HepG2 (cell line): ENCODE measurements at regions not wholly inside any gene's neighbourhood (a gene's known extent, or its start where the extent isn't known, plus 50 kb on each side); places are given as distances from the start of the nearest gene placed in this dataset.

Source experiments
- ATAC-seq: fragments of 200-7000 bp; cut with Tn5 transposase; 3 replicates; pipeline ENCODE4 v1.9.1; 2020; ENCODE audit warnings: mild to moderate bottlenecking, moderate library complexity
- BruUV-seq: library from RNA; stranded (reverse); fragments of 400-500 nt; replicated peaks from 2 replicates; lab custom pipeline; 2021; lab: Mats Ljungman, UMichigan
- CTCF ChIA-PET: fragments of 300-600 bp; formaldehyde crosslinking; extraction: SDS; loops from one replicate; lab custom pipeline; 2021; ENCODE audit warnings: low total read pairs, inconsistent platforms, low intra/inter-chr PET ratio; lab: Yijun Ruan, JAX
- POLR2A ChIA-PET: fragments of 350-600 bp; sonication (Branson Sonifier 250); formaldehyde crosslinking; loops from one replicate; lab custom pipeline; 2020; ENCODE audit warnings: antibody characterized with exemption, inconsistent platforms; lab: Yijun Ruan, JAX
- DNase-seq: peaks from one replicate; pipeline ENCODE4 v3.0.0-alpha.2; 2015; ENCODE audit warnings: low spot score
- FAIRE-seq: peaks from 3 replicates; lab custom pipeline; 2011; peaks lifted over from hg19 to GRCh38; lab: Jason Lieb, UNC
- H2AFZ ChIP-seq: one replicate; pipeline ENCODE4 v1.6.1; 2011; ENCODE audit warnings: low read length, inconsistent platforms
- H3K27ac ChIP-seq: fragments of 300-600 bp; 3 replicates; pipeline ENCODE4 v1.8.0; 2011; ENCODE audit warnings: mixed run types, mild to moderate bottlenecking, mixed read lengths, low read length, inconsistent platforms; ENCODE audit not compliant: insufficient read depth; ENCODE audit errors: extremely low read length
- H3K27me3 ChIP-seq, 2 experiments: fragments of 200-600 bp in 1 of 2; 2 replicates in 1 of 2; 3 replicates in 1 of 2; pipeline versions ENCODE4 v1.6.0 to v1.8.0; 2011; ENCODE audit warnings: low read length in 2 of 2, mild to moderate bottlenecking in 2 of 2, moderate library complexity in 2 of 2, inconsistent platforms in 1 of 2; ENCODE audit not compliant: insufficient read depth in 2 of 2, control insufficient read depth in 1 of 2
- H3K36me3 ChIP-seq, 2 experiments: fragments of 200-600 bp in 1 of 2; replicated peaks in 1 of 2; 2 replicates in 1 of 2; 3 replicates in 1 of 2; pipeline versions ENCODE4 v1.5.1 to v1.8.0; 2011; ENCODE audit warnings: low read length in 2 of 2, inconsistent platforms in 1 of 2; ENCODE audit not compliant: insufficient read depth in 2 of 2, control insufficient read depth in 1 of 2
- H3K4me1 ChIP-seq: 2 replicates; pipeline ENCODE4 v1.5.1; 2012; ENCODE audit warnings: low read length, inconsistent platforms; ENCODE audit not compliant: insufficient read depth
- H3K4me2 ChIP-seq: 2 replicates; pipeline ENCODE4 v1.6.0; 2011; ENCODE audit warnings: low read depth, low read length, inconsistent platforms
- H3K4me3 ChIP-seq, 3 experiments: fragments of 200-600 bp in 1 of 3; sonication (generic), shearing (Covaris generic) in 1 of 3; replicated peaks in 1 of 3; 2 replicates each; pipeline ENCODE4 v1.5.1; 2011 to 2016; ENCODE audit warnings: low read length in 3 of 3, inconsistent platforms in 2 of 3, low read depth in 2 of 3, mild to moderate bottlenecking in 2 of 3, control low read depth in 1 of 3, mixed read lengths in 1 of 3; ENCODE audit not compliant: insufficient read depth in 1 of 3
- H3K79me2 ChIP-seq: one replicate; pipeline ENCODE4 v1.6.1; 2011; ENCODE audit warnings: low read length, inconsistent platforms; ENCODE audit not compliant: insufficient read depth
- H3K9ac ChIP-seq: 2 replicates; pipeline ENCODE4 v1.6.0; 2011; ENCODE audit warnings: mild to moderate bottlenecking, low read depth, low read length, inconsistent platforms; ENCODE audit not compliant: insufficient read depth
- H3K9me3 ChIP-seq: 2 replicates; pipeline ENCODE4 v1.5.1; 2012; ENCODE audit warnings: mild to moderate bottlenecking, low read length
- H4K20me1 ChIP-seq: 2 replicates; pipeline ENCODE4 v1.6.0; 2011; ENCODE audit warnings: inconsistent platforms, mild to moderate bottlenecking, low read length, moderate library complexity; ENCODE audit not compliant: insufficient read depth
- CREB1 ChIP-seq, 2 experiments: fragments of 450-650 bp in 1 of 2; IDR thresholded peaks; 2 replicates each; pipeline ENCODE4 v1.6.1; 2016 to 2017; ENCODE audit warnings: control low read depth in 1 of 2, mild to moderate bottlenecking in 1 of 2, missing compliant biosample characterization in 1 of 2, missing genetic modification characterization in 1 of 2
- HDAC6 ChIP-seq: fragments of 200-600 bp; sonication (generic); IDR thresholded peaks from 2 replicates; pipeline ENCODE4 v1.7.0; 2017; ENCODE audit warnings: mild to moderate bottlenecking, antibody characterized with exemption, low read length, low read depth
- ISL2 ChIP-seq: sonication (generic); formaldehyde crosslinking; IDR thresholded peaks from 2 replicates; pipeline ENCODE4 v1.5.0; 2020; ENCODE audit warnings: missing genetic modification reagents
- KDM5A ChIP-seq: fragments of 200-600 bp; sonication (generic); IDR thresholded peaks from 2 replicates; pipeline ENCODE4 v1.7.0; 2018; ENCODE audit warnings: antibody characterized with exemption, mild to moderate bottlenecking, low read length, borderline replicate concordance
- MED8 ChIP-seq: sonication (generic); formaldehyde crosslinking; IDR thresholded peaks from 2 replicates; pipeline ENCODE4 v1.8.1; 2023; ENCODE audit warnings: mild to moderate bottlenecking, missing genetic modification reagents; ENCODE audit not compliant: insufficient replicate concordance
- PHF21A ChIP-seq: sonication (generic); formaldehyde crosslinking; IDR thresholded peaks from 2 replicates; pipeline ENCODE4 v1.5.0; 2020; ENCODE audit warnings: mild to moderate bottlenecking, missing genetic modification reagents
- POLR2G ChIP-seq: fragments of 200-400 bp; formaldehyde crosslinking; IDR thresholded peaks from 2 replicates; pipeline ENCODE4 v1.6.1; 2018; ENCODE audit warnings: mild to moderate bottlenecking, low read depth, low read length, moderate library complexity
- RNF2 ChIP-seq: fragments of 450-650 bp; conservative IDR thresholded peaks from 2 replicates; pipeline ENCODE4 v1.6.1; 2016; ENCODE audit warnings: low read depth
- SMC3 ChIP-seq: IDR thresholded peaks from 2 replicates; pipeline ENCODE4 v1.6.1; 2011; ENCODE audit warnings: low read length, improper control_type of control experiment
- TCF7 ChIP-seq: sonication (generic); IDR thresholded peaks from 2 replicates; pipeline ENCODE4 v1.6.1; 2016; ENCODE audit warnings: antibody characterized with exemption, low read depth
- WGBS: methylation state at CpG from one replicate; pipeline ENCODE4 v1.1.6; 2017; ENCODE audit warnings: low lambda C conversion rate; 5-methylcytosine and 5-hydroxymethylcytosine counted together
- in situ Hi-C: cut with HindIII; loops from 2 replicates; pipeline ENCODE4 v1.10.0; 2017; ENCODE audit warnings: low pct_unique_long_range_greater_than_20kb; ENCODE audit not compliant: extremely low pct_ligation_motif_present
- intact Hi-C: fragments of 100-400 bp; cut with micrococcal nuclease; formaldehyde crosslinking; loops from one replicate; pipeline ENCODE4 v1.10.0; 2022; ENCODE audit not compliant: unreplicated experiment
- TF ChIP-seq, protein P1 (sequence below): sonication (generic); formaldehyde crosslinking; IDR thresholded peaks from 2 replicates; pipeline ENCODE4 v1.4.0; 2020; ENCODE audit warnings: missing genetic modification reagents, borderline replicate concordance
- TF ChIP-seq, protein P2 (sequence below): sonication (generic); formaldehyde crosslinking; IDR thresholded peaks from 2 replicates; pipeline ENCODE4 v1.4.0; 2020; ENCODE audit warnings: mild to moderate bottlenecking, missing genetic modification reagents
- TF ChIP-seq, protein P3 (sequence below): sonication (generic); formaldehyde crosslinking; IDR thresholded peaks from 2 replicates; pipeline ENCODE4 v1.4.0; 2020; ENCODE audit warnings: mild to moderate bottlenecking, missing genetic modification reagents

DNA sequence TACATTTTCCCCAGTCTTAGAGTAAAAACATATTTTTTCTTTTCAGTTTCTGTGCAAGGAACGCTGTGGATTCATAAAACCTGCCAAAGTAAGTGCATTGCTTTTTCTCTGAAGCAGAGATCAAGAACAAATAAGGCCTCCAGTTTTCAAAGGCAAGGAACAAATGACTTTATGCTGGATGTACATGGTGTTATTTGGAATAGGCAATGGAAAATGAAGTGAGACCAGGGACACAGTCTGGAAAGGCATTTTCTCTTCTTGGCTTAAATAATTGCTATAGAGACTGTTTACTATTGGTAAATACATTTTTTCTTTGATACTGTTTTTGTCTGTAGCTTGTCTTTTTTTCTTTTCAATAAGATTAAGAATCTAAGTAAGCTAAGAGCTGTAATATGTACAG is 725.9 kb upstream of the MDGA2 start:
- Histone ChIP-seq H3K4me3 (no peak overlapping the region), H3K9me3 (peaks cover 30% of the 10 kb centered on the region), H2AFZ (no peak overlapping the region), H3K4me2 (no peak overlapping the region)
- in situ Hi-C loops: no loop called here
- 8% methylated on average over 1 of the region's 1 CpG for WGBS
- TF ChIP-seq ISL2 (CRISPR knock-in tag) (no peak), PHF21A (CRISPR knock-in tag) (no peak), POLR2G (no peak)
- TF ChIP-seq, all 625 proteins: peak for 0
- no peak overlapping the region for H3K9ac ChIP-seq
- H4K20me1 ChIP-seq: no peaks in the 10 kb centered on the region
- H3K79me2 ChIP-seq: no peaks in the 10 kb centered on the region
- H3K27ac ChIP-seq: no peak overlapping the region
- BruUV-seq: no TSS peak
- H3K4me1 ChIP-seq: no peaks in the 10 kb centered on the region
- H3K36me3 ChIP-seq: no peaks in the 10 kb centered on the region
- CTCF ChIA-PET: no interaction called here
- H3K27me3 ChIP-seq: no peaks in the 10 kb centered on the region
- FAIRE-seq (no peak), DNase-seq (no peak), ATAC-seq (no peak)
- intact Hi-C loops: no loop called here
- POLR2A ChIA-PET: no interaction called here

DNA sequence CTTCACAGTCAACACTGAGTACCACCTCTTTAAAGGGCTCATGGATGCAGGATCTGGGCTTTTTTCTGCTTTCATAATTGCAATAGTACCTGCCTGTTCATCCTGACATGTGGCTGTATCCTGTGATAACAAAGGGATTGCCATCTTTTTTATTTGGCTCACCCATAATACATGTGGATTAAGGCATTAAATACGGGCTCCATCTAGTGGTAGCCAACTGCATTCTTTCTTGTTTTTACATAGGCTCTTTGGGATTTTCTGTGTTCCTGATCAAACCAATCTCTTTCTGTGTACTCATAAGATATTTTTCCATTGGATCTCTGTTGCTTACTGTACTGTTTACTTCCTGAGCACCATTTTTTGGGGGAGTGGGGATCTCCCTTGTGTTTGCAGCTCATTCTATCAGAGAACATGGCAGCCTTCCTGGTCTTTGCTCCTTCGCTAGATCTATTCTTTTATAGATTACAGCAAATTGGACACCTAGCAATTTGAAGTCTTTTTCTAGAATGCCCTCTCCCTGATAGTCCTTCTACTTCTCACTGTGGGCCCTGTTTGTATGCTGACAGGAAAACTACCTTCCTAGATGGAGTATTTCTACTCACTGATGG is 723.4 kb upstream of the MDGA2 start:
- in situ Hi-C loops (no loop called here), intact Hi-C loops (loop anchor here (1.0 kb wide), 1 partner anchor 481 kb away; no protein-coding TSS in a partner anchor)
- peaks cover 7% of the 10 kb centered on the region; the same call in 1 of the 2 replicates for H3K9me3 ChIP-seq
- no peaks in the 10 kb centered on the region for H4K20me1 ChIP-seq
- POLR2A ChIA-PET: no interaction called here
- no peaks in the 10 kb centered on the region for H3K27me3 ChIP-seq
- H3K9ac ChIP-seq: no peak overlapping the region
- CTCF ChIA-PET: interaction anchor here (0.6 kb wide), 1 partner anchor 481 kb away, joined by 4 read pairs; no protein-coding TSS in a partner anchor
- WGBS: 38% methylated on average over 2 of the region's 2 CpGs
- no TSS peak for BruUV-seq
- no peak overlapping the region for H3K27ac ChIP-seq
- peak; percentile 37 for FAIRE-seq
- no peaks in the 10 kb centered on the region for H3K79me2 ChIP-seq
- peak; percentile 44; the same call in 2 of the 3 replicates for ATAC-seq
- DNase-seq: peak; percentile 16
- no peak overlapping the region for H2AFZ ChIP-seq
- no peak overlapping the region for H3K4me2 ChIP-seq
- H3K4me1 ChIP-seq: no peaks in the 10 kb centered on the region
- H3K36me3 ChIP-seq: no peaks in the 10 kb centered on the region
- no peak overlapping the region for H3K4me3 ChIP-seq
- no peak for TF ChIP-seq KDM5A
- no peak for TF ChIP-seq CREB1 (IDR thresholded peaks at IDR 0.05)
- TF ChIP-seq CREB1 (CRISPR knock-in tag; IDR thresholded peaks at IDR 0.05): no peak
- TF ChIP-seq TCF7: no peak
- no peak for TF ChIP-seq MED8 (CRISPR knock-in tag)
- TF ChIP-seq, protein P1, sequence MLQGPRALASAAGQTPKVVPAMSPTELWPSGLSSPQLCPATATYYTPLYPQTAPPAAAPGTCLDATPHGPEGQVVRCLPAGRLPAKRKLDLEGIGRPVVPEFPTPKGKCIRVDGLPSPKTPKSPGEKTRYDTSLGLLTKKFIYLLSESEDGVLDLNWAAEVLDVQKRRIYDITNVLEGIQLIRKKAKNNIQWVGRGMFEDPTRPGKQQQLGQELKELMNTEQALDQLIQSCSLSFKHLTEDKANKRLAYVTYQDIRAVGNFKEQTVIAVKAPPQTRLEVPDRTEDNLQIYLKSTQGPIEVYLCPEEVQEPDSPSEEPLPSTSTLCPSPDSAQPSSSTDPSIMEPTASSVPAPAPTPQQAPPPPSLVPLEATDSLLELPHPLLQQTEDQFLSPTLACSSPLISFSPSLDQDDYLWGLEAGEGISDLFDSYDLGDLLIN (CRISPR knock-in tag): no peak
- TF ChIP-seq, protein P2, sequence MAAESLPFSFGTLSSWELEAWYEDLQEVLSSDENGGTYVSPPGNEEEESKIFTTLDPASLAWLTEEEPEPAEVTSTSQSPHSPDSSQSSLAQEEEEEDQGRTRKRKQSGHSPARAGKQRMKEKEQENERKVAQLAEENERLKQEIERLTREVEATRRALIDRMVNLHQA (CRISPR knock-in tag): no peak
- no peak for TF ChIP-seq HDAC6
- TF ChIP-seq RNF2: no peak
- TF ChIP-seq, protein P3, sequence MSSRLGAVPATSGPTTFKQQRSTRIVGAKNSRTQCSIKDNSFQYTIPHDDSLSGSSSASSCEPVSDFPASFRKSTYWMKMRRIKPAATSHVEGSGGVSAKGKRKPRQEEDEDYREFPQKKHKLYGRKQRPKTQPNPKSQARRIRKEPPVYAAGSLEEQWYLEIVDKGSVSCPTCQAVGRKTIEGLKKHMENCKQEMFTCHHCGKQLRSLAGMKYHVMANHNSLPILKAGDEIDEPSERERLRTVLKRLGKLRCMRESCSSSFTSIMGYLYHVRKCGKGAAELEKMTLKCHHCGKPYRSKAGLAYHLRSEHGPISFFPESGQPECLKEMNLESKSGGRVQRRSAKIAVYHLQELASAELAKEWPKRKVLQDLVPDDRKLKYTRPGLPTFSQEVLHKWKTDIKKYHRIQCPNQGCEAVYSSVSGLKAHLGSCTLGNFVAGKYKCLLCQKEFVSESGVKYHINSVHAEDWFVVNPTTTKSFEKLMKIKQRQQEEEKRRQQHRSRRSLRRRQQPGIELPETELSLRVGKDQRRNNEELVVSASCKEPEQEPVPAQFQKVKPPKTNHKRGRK (CRISPR knock-in tag): no peak
- peak; percentile 33; the same call in 1 of the 2 replicates for TF ChIP-seq SMC3
